ENCODE measurements at regions not wholly inside any gene's neighbourhood (a gene's known extent, or its start where the extent isn't known, plus 50 kb on each side); places are given as distances from the start of the nearest gene placed in this dataset.

DNA sequence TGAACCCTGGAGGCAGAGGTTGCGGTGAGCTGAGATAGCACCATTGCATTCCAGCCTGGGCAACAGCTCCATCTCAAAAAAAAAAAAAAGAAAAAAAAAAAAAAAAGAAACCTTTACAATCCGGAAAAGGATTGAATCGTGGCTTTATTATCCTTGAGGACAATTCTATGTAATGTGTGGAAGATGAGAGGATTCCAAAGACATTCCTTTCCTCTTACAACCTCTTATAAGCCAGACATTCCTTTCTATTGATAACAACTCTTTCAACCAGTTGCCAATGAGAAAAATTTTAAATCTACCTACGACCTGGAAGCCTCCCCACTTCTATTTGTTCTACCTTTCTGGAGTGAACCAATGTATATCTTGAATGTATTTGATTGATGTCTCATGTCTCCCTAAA is 91.2 kb upstream of the EEF1E1 start:
- DNase-seq (ENCODE audit: low read depth, low spot score) (no peak), FAIRE-seq (no peak), ATAC-seq (no peak)
- H3K4me2 ChIP-seq (ENCODE audit: control insufficient read depth, insufficient read depth): no peak overlapping the region
- CTCF ChIA-PET: interaction anchor here (4.5 kb wide), 1 partner anchor 25 kb away, joined by 31 read pairs; no protein-coding TSS in a partner anchor
- H3K27me3 ChIP-seq (replicated peaks in 1 of 2; ENCODE audit: control insufficient read depth in 2 of 2, insufficient read depth in 2 of 2, low read length in 1 of 2): no peaks in the 10 kb centered on the region
- H2AFZ ChIP-seq (ENCODE audit: control insufficient read depth, low read depth, low read length): no peak overlapping the region
- intact Hi-C loops (cut with micrococcal nuclease; ENCODE audit: unreplicated experiment) (no loop called here), in situ Hi-C loops (cut with MboI) (no loop called here)
- 26% methylated on average over 3 of the region's 4 CpGs for WGBS (ENCODE audit: insufficient coverage, insufficient replicate concordance, low lambda C conversion rate, missing lambda C conversion rate)
- POLR2A ChIA-PET: interaction anchor here (0.6 kb wide), 1 partner anchor 16 kb away, joined by 7 read pairs; no protein-coding TSS in a partner anchor
- no peaks in the 10 kb centered on the region for H3K79me2 ChIP-seq (ENCODE audit: control insufficient read depth, insufficient read depth, low read length)
- H4K20me1 ChIP-seq (ENCODE audit: control insufficient read depth, insufficient read depth): no peaks in the 10 kb centered on the region
- SMC1A ChIA-PET (ENCODE audit: uncharacterized antibody, unreplicated experiment): interaction anchor here (0.6 to 1.9 kb wide), 4 partner anchors 8 to 989 kb away, joined by 3 to 8 read pairs (median 5); no protein-coding TSS in a partner anchor
- no peaks in the 10 kb centered on the region for H3K9me3 ChIP-seq (replicated peaks; ENCODE audit: control insufficient read depth, insufficient read depth, low read length)
- no peaks in the 10 kb centered on the region for H3K4me1 ChIP-seq (ENCODE audit: control insufficient read depth, insufficient read depth, low read length)
- RAD21 ChIA-PET (ENCODE audit: unreplicated experiment): no interaction called here
- no peak overlapping the region for H3K4me3 ChIP-seq
- BruUV-seq (replicated peaks): no TSS peak
- no peak overlapping the region for H3K9ac ChIP-seq (ENCODE audit: control insufficient read depth, insufficient read depth, low read length)
- H3K36me3 ChIP-seq (ENCODE audit: control insufficient read depth in 2 of 2, insufficient read depth in 2 of 2, low read length in 1 of 2): no peaks in the 10 kb centered on the region
- H3K27ac ChIP-seq (ENCODE audit: control insufficient read depth, insufficient read depth): no peak overlapping the region
- TF ChIP-seq BACH1 (IDR thresholded peaks at IDR 0.05; ENCODE audit: borderline replicate concordance) (no peak), SMC3 (IDR thresholded peaks at IDR 0.05; ENCODE audit: borderline replicate concordance, low read length) (no peak), ZBTB4 (CRISPR knock-in tag; IDR thresholded peaks at IDR 0.05) (no peak), SMAD1 (IDR thresholded peaks at IDR 0.05; ENCODE audit: low read depth, partially characterized antibody) (no peak), RCOR1 (conservative IDR thresholded peaks at IDR 0.05; ENCODE audit: low read depth, low read length) (no peak), RELB (IDR thresholded peaks at IDR 0.05; ENCODE audit: low read depth) (no peak), REST (IDR thresholded peaks at IDR 0.05; ENCODE audit: low read depth, low read length) (no peak), BHLHE40 (IDR thresholded peaks at IDR 0.05; ENCODE audit: borderline replicate concordance in 1 of 2, low read depth in 2 of 2, low read length in 1 of 2) (no peak)
- TF ChIP-seq, protein P1, sequence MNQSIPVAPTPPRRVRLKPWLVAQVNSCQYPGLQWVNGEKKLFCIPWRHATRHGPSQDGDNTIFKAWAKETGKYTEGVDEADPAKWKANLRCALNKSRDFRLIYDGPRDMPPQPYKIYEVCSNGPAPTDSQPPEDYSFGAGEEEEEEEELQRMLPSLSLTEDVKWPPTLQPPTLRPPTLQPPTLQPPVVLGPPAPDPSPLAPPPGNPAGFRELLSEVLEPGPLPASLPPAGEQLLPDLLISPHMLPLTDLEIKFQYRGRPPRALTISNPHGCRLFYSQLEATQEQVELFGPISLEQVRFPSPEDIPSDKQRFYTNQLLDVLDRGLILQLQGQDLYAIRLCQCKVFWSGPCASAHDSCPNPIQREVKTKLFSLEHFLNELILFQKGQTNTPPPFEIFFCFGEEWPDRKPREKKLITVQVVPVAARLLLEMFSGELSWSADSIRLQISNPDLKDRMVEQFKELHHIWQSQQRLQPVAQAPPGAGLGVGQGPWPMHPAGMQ (IDR thresholded peaks at IDR 0.05; ENCODE audit: borderline replicate concordance): no peak
